OCI-LY7 (cell line): ENCODE measurements at regions not wholly inside any gene's neighbourhood (a gene's known extent, or its start where the extent isn't known, plus 50 kb on each side); places are given as distances from the start of the nearest gene placed in this dataset.

ENCODE experiments used
- BruUV-seq: library from RNA; stranded (reverse); fragments of 400-500 nt; replicated peaks from 2 replicates; lab custom pipeline; 2021; lab: Mats Ljungman, UMichigan
- CTCF ChIA-PET: fragments of 300-600 bp; sonication (Branson Sonifier 250); formaldehyde crosslinking; loops from one replicate; lab custom pipeline; 2022; ENCODE audit warnings: antibody characterized with exemption; ENCODE audit not compliant: unreplicated experiment; lab: Charles Lee
- POLR2A ChIA-PET: fragments of 300-600 bp; sonication (Branson Sonifier 250); formaldehyde crosslinking; loops from one replicate; lab custom pipeline; 2022; ENCODE audit warnings: antibody characterized with exemption; lab: Charles Lee
- DNase-seq: peaks from one replicate; pipeline ENCODE4 v3.0.0-alpha.2; 2015; ENCODE audit warnings: low spot score
- H2AFZ ChIP-seq: fragments of 200-600 bp; sonication (generic), shearing (Covaris generic); 2 replicates; pipeline ENCODE4 v1.6.1; 2014; ENCODE audit warnings: mild to moderate bottlenecking, antibody characterized with exemption, low read length, moderate library complexity
- H3K27ac ChIP-seq: fragments of 200-600 bp; sonication (generic); 2 replicates; pipeline ENCODE4 v1.5.1; 2014; ENCODE audit warnings: mixed run types, low read depth, mild to moderate bottlenecking, moderate library complexity, low read length, inconsistent platforms; ENCODE audit not compliant: poor library complexity, severe bottlenecking
- H3K36me3 ChIP-seq: fragments of 200-600 bp; sonication (generic); 2 replicates; pipeline ENCODE4 v1.6.1; 2014; ENCODE audit warnings: mild to moderate bottlenecking, antibody characterized with exemption, low read length, moderate library complexity, mixed read lengths; ENCODE audit not compliant: insufficient read depth
- H3K4me1 ChIP-seq: fragments of 200-600 bp; sonication (generic); 2 replicates; pipeline ENCODE4 v1.5.1; 2014; ENCODE audit warnings: mild to moderate bottlenecking, low read length; ENCODE audit not compliant: insufficient read depth, poor library complexity, severe bottlenecking
- H3K4me2 ChIP-seq: fragments of 200-600 bp; sonication (generic); 2 replicates; pipeline ENCODE4 v1.6.1; 2014; ENCODE audit warnings: mild to moderate bottlenecking, low read length
- H3K4me3 ChIP-seq: fragments of 200-600 bp; sonication (generic); 2 replicates; pipeline ENCODE4 v1.5.1; 2014; ENCODE audit warnings: mild to moderate bottlenecking, low read depth, low read length; ENCODE audit not compliant: poor library complexity, severe bottlenecking
- H3K79me2 ChIP-seq: fragments of 200-600 bp; sonication (generic); 2 replicates; pipeline ENCODE4 v1.6.1; 2016; ENCODE audit warnings: low read depth, mild to moderate bottlenecking, low read length, moderate library complexity, mixed read lengths; ENCODE audit not compliant: insufficient read depth
- H3K9me2 ChIP-seq: fragments of 200-600 bp; sonication (generic); 2 replicates; pipeline ENCODE4 v1.6.1; 2016; ENCODE audit warnings: mild to moderate bottlenecking, low read length, mixed read lengths; ENCODE audit not compliant: insufficient read depth
- H3K9me3 ChIP-seq: fragments of 200-600 bp; sonication (generic); 2 replicates; pipeline ENCODE4 v1.6.1; 2014; ENCODE audit warnings: mild to moderate bottlenecking, mixed run types, low read length, mixed read lengths
- H4K20me1 ChIP-seq: fragments of 200-600 bp; sonication (generic); 2 replicates; pipeline ENCODE4 v1.6.1; 2014; ENCODE audit warnings: mild to moderate bottlenecking, antibody characterized with exemption, low read length, moderate library complexity, mixed read lengths; ENCODE audit not compliant: insufficient read depth
- EZH2phosphoT487 ChIP-seq: fragments of 200-600 bp; sonication (generic); IDR thresholded peaks from 2 replicates; pipeline ENCODE4 v1.6.1; 2018; ENCODE audit warnings: low read depth, borderline replicate concordance, mild to moderate bottlenecking, mixed run types, antibody characterized with exemption, low read length, moderate library complexity, mixed read lengths
- intact Hi-C: fragments of 100-400 bp; cut with micrococcal nuclease; formaldehyde crosslinking; loops from one replicate; pipeline ENCODE4 v1.10.0; 2022; ENCODE audit not compliant: unreplicated experiment
- TF ChIP-seq, protein P1 (sequence below): fragments of 200-600 bp; sonication (generic); conservative IDR thresholded peaks from 2 replicates; pipeline ENCODE4 v1.5.1; 2014; ENCODE audit warnings: mild to moderate bottlenecking, antibody characterized with exemption, low read length, moderate library complexity, mixed read lengths

DNA sequence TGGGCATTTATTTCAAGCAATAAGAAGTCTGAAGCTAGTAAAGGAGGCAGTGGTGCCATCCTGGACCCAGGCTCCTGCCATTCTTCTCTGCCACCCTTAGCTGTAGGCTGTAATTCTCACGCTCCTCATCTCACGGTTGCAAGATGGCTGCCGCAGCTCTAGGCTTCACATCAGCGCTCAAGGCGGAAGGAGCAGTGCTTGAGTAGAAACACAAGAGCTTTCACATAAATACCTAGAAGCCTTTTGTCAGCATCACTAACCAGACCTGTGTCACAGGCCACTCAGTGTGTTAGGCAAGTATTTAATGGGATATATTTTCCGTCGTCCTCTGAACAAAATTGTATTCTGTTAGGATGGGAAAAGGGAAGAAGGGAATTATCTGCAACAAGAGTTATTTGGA, 118.9 kb upstream of the KLF14 start:
- no peak for TF ChIP-seq EZH2phosphoT487
- TF ChIP-seq, protein P1, sequence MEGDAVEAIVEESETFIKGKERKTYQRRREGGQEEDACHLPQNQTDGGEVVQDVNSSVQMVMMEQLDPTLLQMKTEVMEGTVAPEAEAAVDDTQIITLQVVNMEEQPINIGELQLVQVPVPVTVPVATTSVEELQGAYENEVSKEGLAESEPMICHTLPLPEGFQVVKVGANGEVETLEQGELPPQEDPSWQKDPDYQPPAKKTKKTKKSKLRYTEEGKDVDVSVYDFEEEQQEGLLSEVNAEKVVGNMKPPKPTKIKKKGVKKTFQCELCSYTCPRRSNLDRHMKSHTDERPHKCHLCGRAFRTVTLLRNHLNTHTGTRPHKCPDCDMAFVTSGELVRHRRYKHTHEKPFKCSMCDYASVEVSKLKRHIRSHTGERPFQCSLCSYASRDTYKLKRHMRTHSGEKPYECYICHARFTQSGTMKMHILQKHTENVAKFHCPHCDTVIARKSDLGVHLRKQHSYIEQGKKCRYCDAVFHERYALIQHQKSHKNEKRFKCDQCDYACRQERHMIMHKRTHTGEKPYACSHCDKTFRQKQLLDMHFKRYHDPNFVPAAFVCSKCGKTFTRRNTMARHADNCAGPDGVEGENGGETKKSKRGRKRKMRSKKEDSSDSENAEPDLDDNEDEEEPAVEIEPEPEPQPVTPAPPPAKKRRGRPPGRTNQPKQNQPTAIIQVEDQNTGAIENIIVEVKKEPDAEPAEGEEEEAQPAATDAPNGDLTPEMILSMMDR: no peak
- no peak overlapping the region for H3K4me3 ChIP-seq
- intact Hi-C loops: no loop called here
- H3K4me2 ChIP-seq: no peak overlapping the region
- no TSS peak for BruUV-seq
- H3K27ac ChIP-seq: no peak overlapping the region
- H3K79me2 ChIP-seq: no peaks in the 10 kb centered on the region
- no peaks in the 10 kb centered on the region for H3K9me2 ChIP-seq
- H3K4me1 ChIP-seq: no peaks in the 10 kb centered on the region
- ChIA-PET POLR2A (no interaction called here), CTCF (no interaction called here)
- no peak overlapping the region for H2AFZ ChIP-seq
- H4K20me1 ChIP-seq: no peaks in the 10 kb centered on the region
- no peak for DNase-seq
- H3K9me3 ChIP-seq: peaks cover 13% of the 10 kb centered on the region
- peaks cover 22% of the 10 kb centered on the region for H3K36me3 ChIP-seq

DNA sequence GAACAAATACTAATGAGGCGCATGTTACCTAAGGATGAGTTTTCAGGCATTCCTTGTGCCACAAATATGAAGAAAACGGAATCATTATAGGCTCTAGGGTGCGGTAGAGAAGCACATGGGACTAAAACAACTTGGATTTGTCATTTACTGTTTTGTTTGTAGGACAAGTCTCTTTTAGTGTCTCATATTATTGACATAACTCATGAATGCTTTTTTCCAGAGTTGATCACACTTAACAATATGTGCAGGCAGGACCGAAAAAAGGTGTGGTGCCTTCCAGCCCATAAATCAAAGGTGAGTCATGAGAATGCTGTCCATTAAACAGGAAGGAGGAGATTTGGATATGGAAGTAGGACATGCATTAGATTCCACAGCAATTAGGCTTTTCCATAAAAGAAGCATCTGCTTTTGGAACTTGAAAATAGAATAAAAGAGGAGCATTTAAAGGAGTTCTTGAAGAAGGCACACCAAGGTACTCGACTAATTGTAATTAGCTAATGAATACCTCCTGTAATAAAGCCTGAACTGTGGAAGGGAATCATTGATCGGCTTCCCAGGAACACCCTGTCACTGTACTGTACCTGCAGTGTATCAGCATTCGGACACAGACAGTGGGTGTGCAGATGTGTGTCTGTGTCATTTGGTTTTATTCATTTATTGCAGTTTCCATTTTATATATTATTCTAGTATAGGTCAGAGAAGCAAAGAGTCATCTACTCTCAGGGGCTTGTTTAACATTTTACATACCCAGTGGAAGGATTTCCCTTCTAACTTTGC, 119.7 kb upstream of the KLF14 start:
- ChIA-PET POLR2A (interaction anchor here (0.6 kb wide), 1 partner anchor 85 kb away, joined by 6 read pairs; no protein-coding TSS in a partner anchor), CTCF (no interaction called here)
- H2AFZ ChIP-seq: no peak overlapping the region

More for the DNA sequence above, 119.7 kb upstream of the KLF14 start:
- no peak overlapping the region for H3K4me2 ChIP-seq
- TF ChIP-seq, protein P1: no peak
- no peak for TF ChIP-seq EZH2phosphoT487
- H3K9me3 ChIP-seq: peaks cover 17% of the 10 kb centered on the region
- no peak overlapping the region for H3K4me3 ChIP-seq
- DNase-seq: no peak
- intact Hi-C loops: no loop called here
- no peaks in the 10 kb centered on the region for H4K20me1 ChIP-seq
- no TSS peak for BruUV-seq
- no peaks in the 10 kb centered on the region for H3K4me1 ChIP-seq
- H3K36me3 ChIP-seq: peaks cover 22% of the 10 kb centered on the region
- no peaks in the 10 kb centered on the region for H3K79me2 ChIP-seq
- H3K9me2 ChIP-seq: no peaks in the 10 kb centered on the region
- H3K27ac ChIP-seq: no peak overlapping the region
